HL-60 (cell line): ENCODE measurements at regions not wholly inside any gene's neighbourhood (a gene's known extent, or its start where the extent isn't known, plus 50 kb on each side); places are given as distances from the start of the nearest gene placed in this dataset.

Experiments used
- CTCF ChIP-seq: IDR thresholded peaks from one replicate; pipeline ENCODE4 v1.5.1; 2011; ENCODE audit warnings: low read length, control low read depth, inconsistent platforms; ENCODE audit not compliant: insufficient read depth
- REST ChIP-seq: IDR thresholded peaks from 2 replicates; pipeline ENCODE4 v1.6.1; 2012; ENCODE audit warnings: low read depth; ENCODE audit not compliant: insufficient replicate concordance

- TF ChIP-seq CTCF (no peak), REST (no peak)
These were observed 244.9 kb downstream of the THBS2 start for GRCh38 chr6:169008641-169009257.
